ENCODE measurements at regions not wholly inside any gene's neighbourhood (a gene's known extent, or its start where the extent isn't known, plus 50 kb on each side); places are given as distances from the start of the nearest gene placed in this dataset.

- H3K9ac ChIP-seq (ENCODE audit: insufficient read depth in 1 of 2, low read depth in 2 of 2, low read length in 2 of 2), result no peak overlapping the region
- no peaks in the 10 kb centered on the region for H3K9me1 ChIP-seq (ENCODE audit: control insufficient read depth, insufficient read depth, low read length)
- in situ Hi-C loops (cut with MboI), result no loop called here
- CTCF ChIA-PET (ENCODE audit: low intra/inter-chr PET ratio), result no interaction called here
- H4K20me1 ChIP-seq (replicated peaks; ENCODE audit: control insufficient read depth, insufficient read depth, low read length), result no peaks in the 10 kb centered on the region
- H3K4me2 ChIP-seq (ENCODE audit: insufficient read depth, low read length), result no peak overlapping the region
- no peak for ATAC-seq
- H3K27ac ChIP-seq (ENCODE audit: extremely low read depth, low read depth, low read length), result no peak overlapping the region
- no peak overlapping the region for H3K4me3 ChIP-seq
- FAIRE-seq, result no peak
- intact Hi-C loops (cut with micrococcal nuclease), result no loop called here
- no peaks in the 10 kb centered on the region for H3K36me3 ChIP-seq (ENCODE audit: control insufficient read depth, insufficient read depth, low read length)
- no peaks in the 10 kb centered on the region for H3K79me2 ChIP-seq (ENCODE audit: control insufficient read depth, insufficient read depth, low read length)
- no peak overlapping the region for H2AFZ ChIP-seq (ENCODE audit: low read depth, low read length)
- no TSS peak for BruUV-seq (replicated peaks)
- DNase-seq (ENCODE audit: extremely low read depth in 1 of 4, low spot score in 3 of 4), result no peak
- WGBS (ENCODE audit: insufficient coverage, low coverage, missing lambda C conversion rate), result 0% methylated on average over 1 of the region's 1 CpG
- no peaks in the 10 kb centered on the region for H3K4me1 ChIP-seq (replicated peaks in 1 of 2; ENCODE audit: control insufficient read depth in 2 of 2, insufficient read depth in 2 of 2, low read length in 2 of 2)
- H3K27me3 ChIP-seq (ENCODE audit: control insufficient read depth in 2 of 2, insufficient read depth in 2 of 2, low read length in 2 of 2), result no peaks in the 10 kb centered on the region
- no peaks in the 10 kb centered on the region for H3K9me3 ChIP-seq (replicated peaks; ENCODE audit: control insufficient read depth, insufficient read depth, low read depth, low read length)
- TF ChIP-seq PURB (CRISPR knock-in tag; IDR thresholded peaks at IDR 0.05; ENCODE audit: low read depth) (no peak), XRCC4 (IDR thresholded peaks at IDR 0.05; ENCODE audit: extremely low read depth, insufficient read depth, insufficient read length) (no peak), DPF2 (IDR thresholded peaks at IDR 0.05) (no peak), ZNF280B (CRISPR knock-in tag; IDR thresholded peaks at IDR 0.05) (no peak), POLR2H (tag; IDR thresholded peaks at IDR 0.05; ENCODE audit: low read depth) (no peak), HMGN3 (IDR thresholded peaks at IDR 0.05; ENCODE audit: borderline replicate concordance, extremely low read depth, insufficient read length, low read depth, low read length) (no peak), FOXP1 (CRISPR knock-in tag; IDR thresholded peaks at IDR 0.05) (no peak), RBFOX2 (IDR thresholded peaks at IDR 0.05; ENCODE audit: low read depth, low read length) (no peak), ZNF184 (CRISPR knock-in tag; IDR thresholded peaks at IDR 0.05) (no peak), ZNF217 (CRISPR knock-in tag; IDR thresholded peaks at IDR 0.05) (no peak)
- POLR2A ChIA-PET, result no interaction called here
Measured at GRCh38 chr3:166169681-166170080, 332.5 kb upstream of the BCHE start.

Measured in K562 (cell line).